Stomach (tissue), 4 donors: ENCODE measurements at regions not wholly inside any gene's neighbourhood (a gene's known extent, or its start where the extent isn't known, plus 50 kb on each side); places are given as distances from the start of the nearest gene placed in this dataset.

Experiments used
- POLR2AphosphoS5 ChIP-seq, 3 donors: sonication (generic); formaldehyde crosslinking; IDR thresholded peaks; one replicate each; pipeline ENCODE4 v1.6.1; 2016; ENCODE audit warnings: antibody characterized with exemption in 3 of 3
- TF ChIP-seq, protein P1 (sequence below), 7 experiments: fragments of 450-650 bp in 4 of 7; fragments of 200-600 bp in 3 of 7; sonication (generic) in 3 of 7; IDR thresholded peaks; one replicate each; pipeline ENCODE4 v1.5.1; 2016 to 2019; ENCODE audit warnings: antibody characterized with exemption in 7 of 7, control low read depth in 2 of 7, mild to moderate bottlenecking in 1 of 7

DNA sequence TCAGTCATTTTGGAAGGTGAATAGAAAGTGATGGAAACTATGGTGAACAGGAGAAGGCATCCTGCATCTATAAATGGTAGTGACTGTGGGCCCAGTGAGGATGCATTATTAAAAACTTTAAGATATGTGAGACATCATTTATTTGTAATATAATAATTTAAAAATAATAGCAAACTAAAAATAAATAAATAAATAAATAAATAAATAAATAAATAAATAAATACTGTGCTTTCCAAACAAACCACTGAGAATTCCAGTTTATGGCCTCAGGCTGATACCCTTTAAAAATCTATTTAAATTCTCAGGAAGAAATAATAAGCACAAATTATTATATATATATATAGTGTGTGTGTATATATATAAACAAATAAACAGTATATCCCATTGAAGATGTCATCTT lies 248.0 kb upstream of the DCAF8L1 start:
- TF ChIP-seq, protein P1, sequence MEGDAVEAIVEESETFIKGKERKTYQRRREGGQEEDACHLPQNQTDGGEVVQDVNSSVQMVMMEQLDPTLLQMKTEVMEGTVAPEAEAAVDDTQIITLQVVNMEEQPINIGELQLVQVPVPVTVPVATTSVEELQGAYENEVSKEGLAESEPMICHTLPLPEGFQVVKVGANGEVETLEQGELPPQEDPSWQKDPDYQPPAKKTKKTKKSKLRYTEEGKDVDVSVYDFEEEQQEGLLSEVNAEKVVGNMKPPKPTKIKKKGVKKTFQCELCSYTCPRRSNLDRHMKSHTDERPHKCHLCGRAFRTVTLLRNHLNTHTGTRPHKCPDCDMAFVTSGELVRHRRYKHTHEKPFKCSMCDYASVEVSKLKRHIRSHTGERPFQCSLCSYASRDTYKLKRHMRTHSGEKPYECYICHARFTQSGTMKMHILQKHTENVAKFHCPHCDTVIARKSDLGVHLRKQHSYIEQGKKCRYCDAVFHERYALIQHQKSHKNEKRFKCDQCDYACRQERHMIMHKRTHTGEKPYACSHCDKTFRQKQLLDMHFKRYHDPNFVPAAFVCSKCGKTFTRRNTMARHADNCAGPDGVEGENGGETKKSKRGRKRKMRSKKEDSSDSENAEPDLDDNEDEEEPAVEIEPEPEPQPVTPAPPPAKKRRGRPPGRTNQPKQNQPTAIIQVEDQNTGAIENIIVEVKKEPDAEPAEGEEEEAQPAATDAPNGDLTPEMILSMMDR (IDR thresholded peaks at IDR 0.05), result no peak
- TF ChIP-seq POLR2AphosphoS5 (IDR thresholded peaks at IDR 0.05), result no peak
